ENCODE measurements at regions not wholly inside any gene's neighbourhood (a gene's known extent, or its start where the extent isn't known, plus 50 kb on each side); places are given as distances from the start of the nearest gene placed in this dataset.
"Not testable (repeated sequence)": the region's sequence is repeated elsewhere in the genome, so short reads cannot be mapped to it uniquely, and the experiment has no call there.

GRCh38 chr1:60913708-60914107, 168.7 kb upstream of the NFIA start:
- not testable (repeated sequence) for DNase-seq

- no peak for DNase-seq
These were observed 169.3 kb upstream of the NFIA start for GRCh38 chr1:60913039-60913438.

- peak; percentile 15 to 80 for DNase-seq
These were observed 170.2 kb upstream of the NFIA start for GRCh38 chr1:60911966-60912697.

GRCh38 chr1:60908159-60908558, 174.2 kb upstream of the NFIA start:
- no peak for DNase-seq

GRCh38 chr1:60906526-60906925, 175.8 kb upstream of the NFIA start:
- no peak for DNase-seq

- no peak for DNase-seq
These were observed 176.3 kb upstream of the NFIA start for GRCh38 chr1:60906039-60906438.

- DNase-seq: peak; percentile 97
These were observed 178.1 kb upstream of the NFIA start for GRCh38 chr1:60904099-60904851.

- peak; percentile 97 to 100 for DNase-seq
These were observed 178.8 kb upstream of the NFIA start for GRCh38 chr1:60903591-60903990.

GRCh38 chr1:60899464-60899863, 182.9 kb upstream of the NFIA start:
- DNase-seq: no peak

- DNase-seq: no peak
These were observed 183.4 kb upstream of the NFIA start for GRCh38 chr1:60898987-60899386.

GRCh38 chr1:60898413-60898812, 183.9 kb upstream of the NFIA start:
- no peak for DNase-seq

GRCh38 chr1:60896701-60897363, 185.5 kb upstream of the NFIA start:
- peak; percentile 80 to 91 for DNase-seq

GRCh38 chr1:60895701-60896100, 186.7 kb upstream of the NFIA start:
- DNase-seq: peak; percentile 70 to 88

- peak; percentile 27 to 75 for DNase-seq
These were observed 187.1 kb upstream of the NFIA start for GRCh38 chr1:60895252-60895651.

- DNase-seq: no peak
These were observed 187.6 kb upstream of the NFIA start for GRCh38 chr1:60894741-60895140.

GRCh38 chr1:60894130-60894529, 188.2 kb upstream of the NFIA start:
- peak; percentile 70 to 88 for DNase-seq

- DNase-seq: peak in 1 of 2 experiments; percentile 16
These were observed 189.0 kb upstream of the NFIA start for GRCh38 chr1:60893136-60893930.

GRCh38 chr1:60891765-60892164, 190.6 kb upstream of the NFIA start:
- no peak for DNase-seq

- no peak for DNase-seq
These were observed 191.1 kb upstream of the NFIA start for GRCh38 chr1:60891281-60891680.

GRCh38 chr1:60890664-60891063, 191.7 kb upstream of the NFIA start:
- DNase-seq: no peak

GRCh38 chr1:60889709-60890108, 192.7 kb upstream of the NFIA start:
- DNase-seq: no peak

GRCh38 chr1:60888126-60888525, 194.2 kb upstream of the NFIA start:
- DNase-seq: peak; percentile 40 to 88

- DNase-seq: peak in 1 of 2 experiments; percentile 25
These were observed 195.5 kb upstream of the NFIA start for GRCh38 chr1:60886793-60887331.
